NB4 (cell line): ENCODE measurements at regions not wholly inside any gene's neighbourhood (a gene's known extent, or its start where the extent isn't known, plus 50 kb on each side); places are given as distances from the start of the nearest gene placed in this dataset.

Source experiments
- CTCF ChIP-seq: IDR thresholded peaks from one replicate; pipeline ENCODE4 v1.5.1; 2012; ENCODE audit warnings: low read depth, low read length
- MYC ChIP-seq: IDR thresholded peaks from 2 replicates; pipeline ENCODE4 v1.6.1; 2011; ENCODE audit warnings: low read depth, low read length
- POLR2A ChIP-seq: IDR thresholded peaks from 2 replicates; pipeline ENCODE4 v1.6.1; 2011; ENCODE audit warnings: mild to moderate bottlenecking; ENCODE audit not compliant: insufficient read length; ENCODE audit errors: extremely low read depth

- TF ChIP-seq CTCF (no peak), MYC (no peak), POLR2A (no peak)
Measured at GRCh38 chr4:14184767-14185166, 557.2 kb upstream of the BOD1L1 start.
